Fibroblast of lung (primary cell): ENCODE measurements at regions not wholly inside any gene's neighbourhood (a gene's known extent, or its start where the extent isn't known, plus 50 kb on each side); places are given as distances from the start of the nearest gene placed in this dataset.

Experiments used
- DNase-seq, 2 donors: peaks; one replicate each; pipeline versions ENCODE4 v3.0.0 to v3.0.0-alpha.2; 2010; ENCODE audit warnings: low read depth in 2 of 2
- H2AFZ ChIP-seq: 2 replicates; pipeline ENCODE4 v1.5.1; 2012; ENCODE audit warnings: low read length, control low read depth, inconsistent platforms
- H3K27ac ChIP-seq: 2 replicates; pipeline ENCODE4 v1.5.1; 2011; ENCODE audit warnings: low read length, control low read depth; ENCODE audit not compliant: insufficient read depth
- H3K27me3 ChIP-seq: 2 replicates; pipeline ENCODE4 v1.5.1; 2011; ENCODE audit warnings: mild to moderate bottlenecking, low read length; ENCODE audit not compliant: control insufficient read depth, insufficient read depth
- H3K36me3 ChIP-seq: 2 replicates; pipeline ENCODE4 v1.5.1; 2011; ENCODE audit warnings: low read length; ENCODE audit not compliant: control insufficient read depth, insufficient read depth
- H3K4me1 ChIP-seq: 2 replicates; pipeline ENCODE4 v1.5.1; 2011; ENCODE audit warnings: low read length; ENCODE audit not compliant: control insufficient read depth, insufficient read depth; ENCODE audit errors: extremely low read depth
- H3K4me2 ChIP-seq: 2 replicates; pipeline ENCODE4 v1.5.1; 2011; ENCODE audit warnings: low read length, control low read depth; ENCODE audit not compliant: insufficient read depth; ENCODE audit errors: extremely low read depth
- H3K4me3 ChIP-seq, 4 experiments: fragments of 200-600 bp in 1 of 4; sonication (generic) in 1 of 4; replicated peaks in 1 of 4; 2 replicates each; pipeline ENCODE4 v1.5.1; 2011 to 2016; ENCODE audit warnings: low read length in 4 of 4, low read depth in 3 of 4, mild to moderate bottlenecking in 3 of 4, control low read depth in 2 of 4, inconsistent platforms in 1 of 4, mixed read lengths in 1 of 4; ENCODE audit not compliant: insufficient read depth in 1 of 4; ENCODE audit errors: control extremely low read depth in 1 of 4
- H3K79me2 ChIP-seq: 2 replicates; pipeline ENCODE4 v1.5.1; 2012; ENCODE audit warnings: mild to moderate bottlenecking, low read length, inconsistent platforms; ENCODE audit not compliant: control insufficient read depth, insufficient read depth
- H3K9ac ChIP-seq: 2 replicates; pipeline ENCODE4 v1.5.1; 2011; ENCODE audit warnings: mild to moderate bottlenecking, low read length, control low read depth; ENCODE audit not compliant: insufficient read depth
- H3K9me3 ChIP-seq: 2 replicates; pipeline ENCODE4 v1.5.1; 2012; ENCODE audit warnings: low read depth, low read length; ENCODE audit not compliant: control insufficient read depth, insufficient read depth
- H4K20me1 ChIP-seq: 2 replicates; pipeline ENCODE4 v1.5.1; 2011; ENCODE audit warnings: low read length; ENCODE audit not compliant: control insufficient read depth, insufficient read depth; ENCODE audit errors: extremely low read depth
- CTCF ChIP-seq, 2 donors: IDR thresholded peaks in 1 of 2; conservative IDR thresholded peaks in 1 of 2; 1 replicate in 1 of 2; 2 replicates in 1 of 2; pipeline ENCODE4 v1.5.1; 2011 to 2012; ENCODE audit warnings: low read length in 2 of 2, control low read depth in 1 of 2, inconsistent platforms in 1 of 2, low read depth in 1 of 2, mild to moderate bottlenecking in 1 of 2
- EZH2 ChIP-seq: IDR thresholded peaks from 2 replicates; pipeline ENCODE4 v1.5.1; 2012; ENCODE audit warnings: low read length, control low read depth, mild to moderate bottlenecking; ENCODE audit errors: missing control alignments

GRCh38 chr5:96157077-96157780 lies 195.6 kb upstream of the ELL2 start:
- Histone ChIP-seq H3K27ac (no peak overlapping the region), H3K27me3 (no peaks in the 10 kb centered on the region), H3K9me3 (no peaks in the 10 kb centered on the region), H3K4me3 (no peak overlapping the region), H3K79me2 (no peaks in the 10 kb centered on the region), H4K20me1 (no peaks in the 10 kb centered on the region), H3K9ac (no peak overlapping the region), H3K36me3 (no peaks in the 10 kb centered on the region), H2AFZ (no peak overlapping the region), H3K4me1 (no peaks in the 10 kb centered on the region), H3K4me2 (no peak overlapping the region)
- TF ChIP-seq CTCF (conservative IDR thresholded peaks at IDR 0.05 in 1 of 2, IDR thresholded peaks at IDR 0.05 in 1 of 2; ENCODE audit: low read depth in 1 of 2, low read length in 2 of 2) (no peak), EZH2 (no peak)
- no peak for DNase-seq

- Histone ChIP-seq H3K9ac (no peak overlapping the region), H3K27ac (no peak overlapping the region), H3K4me2 (no peak overlapping the region), H3K4me1 (no peaks in the 10 kb centered on the region), H3K4me3 (no peak overlapping the region), H2AFZ (no peak overlapping the region), H3K79me2 (no peaks in the 10 kb centered on the region), H3K9me3 (no peaks in the 10 kb centered on the region), H3K27me3 (no peaks in the 10 kb centered on the region), H3K36me3 (no peaks in the 10 kb centered on the region), H4K20me1 (no peaks in the 10 kb centered on the region)
- no peak for DNase-seq
- TF ChIP-seq EZH2: no peak
- TF ChIP-seq CTCF (conservative IDR thresholded peaks at IDR 0.05 in 1 of 2, IDR thresholded peaks at IDR 0.05 in 1 of 2; ENCODE audit: low read depth in 1 of 2, low read length in 2 of 2): no peak
Observed at GRCh38 chr5:96155147-96155546, 193.5 kb upstream of the ELL2 start.

- Histone ChIP-seq H3K9me3 (no peaks in the 10 kb centered on the region), H3K27ac (no peak overlapping the region), H2AFZ (no peak overlapping the region), H3K36me3 (no peaks in the 10 kb centered on the region), H3K4me2 (no peak overlapping the region), H3K4me1 (no peaks in the 10 kb centered on the region), H3K27me3 (no peaks in the 10 kb centered on the region), H4K20me1 (no peaks in the 10 kb centered on the region), H3K4me3 (no peak overlapping the region), H3K79me2 (no peaks in the 10 kb centered on the region), H3K9ac (no peak overlapping the region)
- DNase-seq: no peak
- TF ChIP-seq CTCF (conservative IDR thresholded peaks at IDR 0.05 in 1 of 2, IDR thresholded peaks at IDR 0.05 in 1 of 2; ENCODE audit: low read depth in 1 of 2, low read length in 2 of 2): no peak
- no peak for TF ChIP-seq EZH2
Observed at GRCh38 chr5:96151891-96152290, 190.2 kb upstream of the ELL2 start.
